Effector memory CD4-positive, alpha-beta T cell (primary cell): ENCODE measurements at regions not wholly inside any gene's neighbourhood (a gene's known extent, or its start where the extent isn't known, plus 50 kb on each side); places are given as distances from the start of the nearest gene placed in this dataset.
"Not testable (repeated sequence)": the region's sequence is repeated elsewhere in the genome, so short reads cannot be mapped to it uniquely, and the experiment has no call there.

Experiments
- DNase-seq, 3 donors: peaks; one replicate each; pipeline ENCODE4 v3.0.0-alpha.2; 2020
- H3K27ac ChIP-seq: 2 replicates; pipeline ENCODE4 v1.7.0; 2013; ENCODE audit warnings: mild to moderate bottlenecking, low read length, moderate library complexity; ENCODE audit not compliant: insufficient read depth, poor library complexity, severe bottlenecking
- H3K27me3 ChIP-seq: replicated peaks from 2 replicates; pipeline ENCODE4 v1.7.0; 2013; ENCODE audit warnings: mild to moderate bottlenecking, low read length; ENCODE audit not compliant: insufficient read depth, control insufficient read depth, poor library complexity, severe bottlenecking
- H3K36me3 ChIP-seq: 2 replicates; pipeline ENCODE4 v1.7.0; 2013; ENCODE audit warnings: mild to moderate bottlenecking, low read length, moderate library complexity; ENCODE audit not compliant: control insufficient read depth, insufficient read depth
- H3K4me1 ChIP-seq: 2 replicates; pipeline ENCODE4 v1.7.0; 2013; ENCODE audit warnings: low read length, mild to moderate bottlenecking; ENCODE audit not compliant: control insufficient read depth, insufficient read depth, poor library complexity, severe bottlenecking
- H3K4me3 ChIP-seq: 2 replicates; pipeline ENCODE4 v1.7.0; 2013; ENCODE audit warnings: low read length, low read depth, mild to moderate bottlenecking; ENCODE audit not compliant: insufficient read depth, poor library complexity, severe bottlenecking
- H3K9me3 ChIP-seq: 2 replicates; pipeline ENCODE4 v1.7.0; 2013; ENCODE audit warnings: mild to moderate bottlenecking, low read length, moderate library complexity; ENCODE audit not compliant: control insufficient read depth

GRCh38 chr17:27090450-27091042, 203.4 kb upstream of the WSB1 start:
- H3K9me3 ChIP-seq, H3K4me1 ChIP-seq, H3K4me3 ChIP-seq, H3K27ac ChIP-seq, H3K27me3 ChIP-seq, H3K36me3 ChIP-seq, DNase-seq: not testable (repeated sequence)

DNA sequence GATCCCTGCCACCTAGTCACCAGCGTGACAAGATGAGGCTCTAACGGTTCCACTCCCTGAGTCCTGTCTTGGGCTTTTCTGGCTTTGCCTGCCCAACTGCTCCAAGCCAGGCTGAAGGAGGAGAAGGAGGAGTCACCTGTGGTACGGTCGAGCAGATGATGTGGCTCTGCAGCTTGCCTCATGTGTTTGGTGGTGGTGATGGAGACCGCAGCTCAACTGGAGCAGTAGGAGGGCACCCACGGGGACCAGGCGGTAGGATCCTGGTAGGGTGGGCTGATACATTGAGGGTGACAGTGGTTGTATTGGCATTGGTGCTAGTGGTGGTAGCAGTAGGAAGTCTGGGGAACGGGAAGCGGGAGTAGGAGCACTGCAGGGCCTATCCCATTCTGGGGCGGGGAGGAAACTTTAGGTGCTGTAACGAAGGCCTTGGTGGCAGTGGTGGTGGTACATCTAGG, 202.8 kb upstream of the WSB1 start:
- H3K4me3 ChIP-seq = no peak overlapping the region
- no peaks in the 10 kb centered on the region for H3K36me3 ChIP-seq
- DNase-seq = no peak
- no peaks in the 10 kb centered on the region for H3K4me1 ChIP-seq
- H3K27me3 ChIP-seq = no peaks in the 10 kb centered on the region
- H3K9me3 ChIP-seq = no peaks in the 10 kb centered on the region
- no peak overlapping the region for H3K27ac ChIP-seq

DNA sequence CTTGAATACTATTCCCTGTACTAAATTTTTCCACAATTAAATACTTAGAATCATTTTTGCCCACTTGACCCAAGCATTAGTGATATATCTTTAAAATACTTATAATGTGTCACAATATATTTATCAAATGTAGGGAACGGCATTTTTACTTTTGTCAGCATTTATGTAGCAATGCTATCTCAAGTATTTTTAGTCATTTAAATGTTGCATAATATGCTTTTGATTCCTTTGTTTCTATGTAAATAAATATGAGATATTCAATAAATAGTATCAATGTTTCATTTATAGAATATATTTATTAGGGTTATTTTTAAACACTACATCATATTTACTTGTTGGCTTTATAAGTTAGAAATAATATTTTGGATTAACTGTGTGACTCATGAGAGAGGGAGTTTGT, 199.7 kb upstream of the WSB1 start:
- not testable (repeated sequence) for H3K27ac ChIP-seq, DNase-seq, H3K4me3 ChIP-seq, H3K36me3 ChIP-seq, H3K27me3 ChIP-seq, H3K4me1 ChIP-seq, H3K9me3 ChIP-seq

GRCh38 chr17:27095821-27096220, 198.1 kb upstream of the WSB1 start:
- not testable (repeated sequence) for H3K36me3 ChIP-seq, H3K27ac ChIP-seq, H3K4me3 ChIP-seq, H3K4me1 ChIP-seq, DNase-seq, H3K27me3 ChIP-seq, H3K9me3 ChIP-seq

GRCh38 chr17:27099266-27099665, 194.6 kb upstream of the WSB1 start:
- H3K27me3 ChIP-seq, H3K27ac ChIP-seq, H3K36me3 ChIP-seq, DNase-seq, H3K4me3 ChIP-seq, H3K9me3 ChIP-seq, H3K4me1 ChIP-seq: not testable (repeated sequence)

GRCh38 chr17:27104605-27105221, 189.2 kb upstream of the WSB1 start:
- H3K4me3 ChIP-seq, H3K4me1 ChIP-seq, H3K36me3 ChIP-seq, DNase-seq, H3K27ac ChIP-seq, H3K27me3 ChIP-seq, H3K9me3 ChIP-seq: not testable (repeated sequence)

DNA sequence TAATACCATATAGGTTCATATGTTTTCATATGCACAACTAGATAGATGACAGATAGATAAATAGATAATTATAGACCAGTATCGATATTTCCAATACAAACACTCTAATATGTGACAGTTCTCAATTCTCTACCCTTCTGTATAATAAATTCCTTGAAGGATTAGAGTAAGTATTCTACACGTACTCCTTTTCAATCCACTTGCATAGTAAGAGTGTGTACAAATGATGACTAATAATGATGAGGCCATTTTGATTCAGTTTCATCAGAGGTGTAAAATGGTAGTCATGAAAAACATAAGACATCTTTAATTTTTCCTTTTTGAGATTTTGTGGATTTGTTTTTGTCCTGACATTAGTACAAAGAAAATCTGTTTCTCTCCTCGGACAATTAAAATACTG, 188.3 kb upstream of the WSB1 start:
- H3K4me3 ChIP-seq = no peak overlapping the region
- H3K9me3 ChIP-seq = no peaks in the 10 kb centered on the region
- H3K27me3 ChIP-seq = no peaks in the 10 kb centered on the region
- no peak for DNase-seq
- no peaks in the 10 kb centered on the region for H3K36me3 ChIP-seq
- no peaks in the 10 kb centered on the region for H3K4me1 ChIP-seq
- H3K27ac ChIP-seq = no peak overlapping the region

DNA sequence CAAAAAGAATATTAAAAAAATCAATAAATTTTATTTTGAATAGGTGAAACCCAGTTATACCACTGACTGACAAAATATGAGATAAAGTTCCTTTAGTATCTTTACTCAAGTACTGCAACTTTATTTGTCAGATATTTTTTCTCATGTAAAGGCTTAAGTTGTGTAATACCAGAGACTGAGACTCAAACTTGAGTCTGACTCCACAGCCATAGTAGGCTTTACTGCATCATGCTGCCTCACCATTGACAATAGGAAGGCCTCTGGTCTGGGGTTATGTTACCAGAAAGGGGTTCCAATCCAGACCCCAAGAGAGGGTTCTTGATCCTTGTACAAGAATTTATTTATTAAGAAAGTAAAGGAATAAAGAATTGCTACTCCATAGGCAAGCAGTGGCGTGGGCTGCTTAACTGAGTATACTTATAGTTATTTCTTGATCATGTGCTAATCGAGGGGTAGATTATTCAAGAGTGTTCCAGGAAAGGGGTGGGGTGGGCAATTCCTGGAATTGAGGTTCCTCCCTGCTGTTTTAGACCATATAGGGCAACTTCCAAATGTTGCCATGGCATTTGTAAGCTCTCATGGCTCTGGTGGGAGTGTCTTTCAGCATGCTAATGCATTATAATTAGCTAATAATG, 187.4 kb upstream of the WSB1 start:
- no peak for DNase-seq
- Histone ChIP-seq H3K27me3 (no peaks in the 10 kb centered on the region), H3K36me3 (no peaks in the 10 kb centered on the region), H3K4me1 (no peaks in the 10 kb centered on the region), H3K27ac (no peak overlapping the region), H3K4me3 (no peak overlapping the region), H3K9me3 (no peaks in the 10 kb centered on the region)

GRCh38 chr17:27106982-27107360, 186.9 kb upstream of the WSB1 start:
- DNase-seq = no peak
- H3K27ac ChIP-seq = no peak overlapping the region
- H3K27me3 ChIP-seq = no peaks in the 10 kb centered on the region
- H3K4me3 ChIP-seq = no peak overlapping the region
- no peaks in the 10 kb centered on the region for H3K4me1 ChIP-seq
- no peaks in the 10 kb centered on the region for H3K36me3 ChIP-seq
- H3K9me3 ChIP-seq = no peaks in the 10 kb centered on the region

GRCh38 chr17:27107386-27108328, 186.3 kb upstream of the WSB1 start:
- H3K27me3 ChIP-seq, DNase-seq, H3K27ac ChIP-seq, H3K36me3 ChIP-seq, H3K9me3 ChIP-seq, H3K4me1 ChIP-seq, H3K4me3 ChIP-seq: not testable (repeated sequence)
